ENCODE measurements at regions not wholly inside any gene's neighbourhood (a gene's known extent, or its start where the extent isn't known, plus 50 kb on each side); places are given as distances from the start of the nearest gene placed in this dataset.

GRCh38 chr17:14805348-14805747 is 459.8 kb downstream of the PMP22 start:
- Histone ChIP-seq H3K27me3 (ENCODE audit: control insufficient read depth in 2 of 2, insufficient read depth in 2 of 2, low read length in 2 of 2) (no peaks in the 10 kb centered on the region), H3K4me3 (no peak overlapping the region), H4K20me1 (replicated peaks; ENCODE audit: control insufficient read depth, insufficient read depth, low read length) (no peaks in the 10 kb centered on the region), H3K27ac (ENCODE audit: extremely low read depth, low read depth, low read length) (no peak overlapping the region), H2AFZ (ENCODE audit: low read depth, low read length) (no peak overlapping the region), H3K9me1 (ENCODE audit: control insufficient read depth, insufficient read depth, low read length) (no peaks in the 10 kb centered on the region), H3K36me3 (ENCODE audit: control insufficient read depth, insufficient read depth, low read length) (no peaks in the 10 kb centered on the region), H3K9me3 (replicated peaks; ENCODE audit: control insufficient read depth, insufficient read depth, low read depth, low read length) (no peaks in the 10 kb centered on the region), H3K4me1 (replicated peaks in 1 of 2; ENCODE audit: control insufficient read depth in 2 of 2, insufficient read depth in 2 of 2, low read length in 2 of 2) (no peaks in the 10 kb centered on the region), H3K79me2 (ENCODE audit: control insufficient read depth, insufficient read depth, low read length) (no peaks in the 10 kb centered on the region), H3K9ac (ENCODE audit: insufficient read depth in 1 of 2, low read depth in 2 of 2, low read length in 2 of 2) (no peak overlapping the region), H3K4me2 (ENCODE audit: insufficient read depth, low read length) (no peak overlapping the region)
- TF ChIP-seq FUS (optimal IDR thresholded peaks at IDR 0.05; ENCODE audit: low read depth, low read length) (no peak), PREB (CRISPR knock-in tag; IDR thresholded peaks at IDR 0.05) (no peak), ARID4B (CRISPR knock-in tag; IDR thresholded peaks at IDR 0.05) (no peak), ZNF778 (CRISPR knock-in tag; IDR thresholded peaks at IDR 0.05) (no peak), AFF4 (CRISPR knock-in tag; IDR thresholded peaks at IDR 0.05) (no peak), ZKSCAN8 (CRISPR knock-in tag; IDR thresholded peaks at IDR 0.05) (no peak), FOXP1 (CRISPR knock-in tag; IDR thresholded peaks at IDR 0.05) (no peak), ZNF445 (CRISPR knock-in tag; IDR thresholded peaks at IDR 0.05; ENCODE audit: low read depth) (no peak)
- in situ Hi-C loops (cut with MboI), result no loop called here
- FAIRE-seq (no peak), DNase-seq (ENCODE audit: extremely low read depth in 1 of 4, low spot score in 3 of 4) (no peak), ATAC-seq (no peak)
- intact Hi-C loops (cut with micrococcal nuclease), result no loop called here
- BruUV-seq (replicated peaks), result no TSS peak
- ChIA-PET CTCF (ENCODE audit: low intra/inter-chr PET ratio) (no interaction called here), POLR2A (no interaction called here)
